ENCODE measurements at regions not wholly inside any gene's neighbourhood (a gene's known extent, or its start where the extent isn't known, plus 50 kb on each side); places are given as distances from the start of the nearest gene placed in this dataset.
"Not testable (repeated sequence)": the region's sequence is repeated elsewhere in the genome, so short reads cannot be mapped to it uniquely, and the experiment has no call there.

GRCh38 chr4:179372746-179373145 lies 1930.5 kb upstream of the AGA start:
- DNase-seq (ENCODE audit: low read depth) = no peak
- TF ChIP-seq CTCF (IDR thresholded peaks at IDR 0.05; ENCODE audit: insufficient read depth, low read depth, low read length) = no peak
- no peak overlapping the region for H3K4me3 ChIP-seq (ENCODE audit: low read depth, low read length)

GRCh38 chr4:179378847-179379246 lies 1936.6 kb upstream of the AGA start:
- not testable (repeated sequence) for DNase-seq (ENCODE audit: low read depth); H3K4me3 ChIP-seq (ENCODE audit: low read depth, low read length)

- TF ChIP-seq CTCF (IDR thresholded peaks at IDR 0.05; ENCODE audit: insufficient read depth, low read depth, low read length) = no peak
- no peak overlapping the region for H3K4me3 ChIP-seq (ENCODE audit: low read depth, low read length)
- no peak for DNase-seq (ENCODE audit: low read depth)
Measured at GRCh38 chr4:179392787-179393186, 1950.5 kb upstream of the AGA start.

GRCh38 chr4:179398414-179398813 lies 1956.2 kb upstream of the AGA start:
- H3K4me3 ChIP-seq (ENCODE audit: low read depth, low read length) = no peak overlapping the region
- TF ChIP-seq CTCF (IDR thresholded peaks at IDR 0.05; ENCODE audit: insufficient read depth, low read depth, low read length) = no peak
- no peak for DNase-seq (ENCODE audit: low read depth)

- H3K4me3 ChIP-seq (ENCODE audit: low read depth, low read length) = no peak overlapping the region
- DNase-seq (ENCODE audit: low read depth) = no peak
- TF ChIP-seq CTCF (IDR thresholded peaks at IDR 0.05; ENCODE audit: insufficient read depth, low read depth, low read length) = no peak
Measured at GRCh38 chr4:179399054-179399782, 1957.0 kb upstream of the AGA start.

- DNase-seq (ENCODE audit: low read depth) = no peak
- no peak overlapping the region for H3K4me3 ChIP-seq (ENCODE audit: low read depth, low read length)
- no peak for TF ChIP-seq CTCF (IDR thresholded peaks at IDR 0.05; ENCODE audit: insufficient read depth, low read depth, low read length)
Measured at GRCh38 chr4:179415037-179415846, 1973.0 kb upstream of the AGA start.

GRCh38 chr4:179415847-179416223 lies 1973.6 kb upstream of the AGA start:
- TF ChIP-seq CTCF (IDR thresholded peaks at IDR 0.05; ENCODE audit: insufficient read depth, low read depth, low read length) = no peak
- DNase-seq (ENCODE audit: low read depth) = no peak
- H3K4me3 ChIP-seq (ENCODE audit: low read depth, low read length) = no peak overlapping the region
